PC-9 (cell line): ENCODE measurements at regions not wholly inside any gene's neighbourhood (a gene's known extent, or its start where the extent isn't known, plus 50 kb on each side); places are given as distances from the start of the nearest gene placed in this dataset.

Source experiments
- BruUV-seq: library from RNA; stranded (reverse); fragments of 400-500 nt; replicated peaks from 2 replicates; lab custom pipeline; 2021; lab: Mats Ljungman, UMichigan
- CTCF ChIA-PET: fragments of 300-600 bp; sonication (Branson Sonifier 250); formaldehyde crosslinking; loops from one replicate; lab custom pipeline; 2022; ENCODE audit warnings: antibody characterized with exemption; lab: Charles Lee
- POLR2A ChIA-PET: fragments of 300-600 bp; sonication (Branson Sonifier 250); formaldehyde crosslinking; loops from one replicate; lab custom pipeline; 2022; ENCODE audit warnings: antibody characterized with exemption; ENCODE audit not compliant: unreplicated experiment; lab: Charles Lee
- DNase-seq, 2 experiments: peaks; one replicate each; pipeline versions ENCODE4 v3.0.0 to v3.0.0-alpha.2; 2015 to 2022; ENCODE audit warnings: mixed read lengths in 1 of 2
- H2AFZ ChIP-seq: fragments of 200-600 bp; sonication (generic); 2 replicates; pipeline ENCODE4 v1.8.1; 2017; ENCODE audit warnings: antibody characterized with exemption
- H3F3A ChIP-seq: fragments of 200-600 bp; sonication (generic); 2 replicates; pipeline ENCODE4 v1.8.1; 2017; ENCODE audit warnings: antibody characterized with exemption, mild to moderate bottlenecking, low read depth; ENCODE audit not compliant: insufficient read depth
- H3K27ac ChIP-seq: fragments of 200-600 bp; sonication (generic); 2 replicates; pipeline ENCODE4 v1.6.1; 2016; ENCODE audit warnings: mixed run types
- H3K27me3 ChIP-seq: fragments of 200-600 bp; sonication (generic); 2 replicates; pipeline ENCODE4 v1.6.1; 2016; ENCODE audit warnings: low read depth, mixed run types; ENCODE audit not compliant: insufficient read depth
- H3K36me3 ChIP-seq: fragments of 200-600 bp; sonication (generic); 2 replicates; pipeline ENCODE4 v1.6.1; 2016; ENCODE audit warnings: low read depth, mixed run types
- H3K4me1 ChIP-seq: fragments of 200-600 bp; sonication (generic); replicated peaks from 2 replicates; pipeline ENCODE4 v1.6.1; 2016; ENCODE audit warnings: mixed run types; ENCODE audit not compliant: insufficient read depth
- H3K4me2 ChIP-seq: fragments of 200-600 bp; sonication (generic); 2 replicates; pipeline ENCODE4 v1.6.1; 2017; ENCODE audit warnings: mixed run types
- H3K4me3 ChIP-seq: fragments of 200-600 bp; sonication (generic); 2 replicates; pipeline ENCODE4 v1.6.1; 2016; ENCODE audit warnings: mixed run types
- H3K79me2 ChIP-seq: fragments of 200-600 bp; sonication (generic); 2 replicates; pipeline ENCODE4 v1.6.1; 2017; ENCODE audit warnings: low read depth, mixed run types
- H3K9me2 ChIP-seq: fragments of 200-600 bp; sonication (generic); 2 replicates; pipeline ENCODE4 v1.8.1; 2017; ENCODE audit warnings: mild to moderate bottlenecking; ENCODE audit not compliant: insufficient read depth
- H3K9me3 ChIP-seq: fragments of 200-600 bp; sonication (generic); 2 replicates; pipeline ENCODE4 v1.8.1; 2016; ENCODE audit warnings: low read depth; ENCODE audit not compliant: insufficient read depth
- H4K20me1 ChIP-seq: fragments of 200-600 bp; sonication (generic); 2 replicates; pipeline ENCODE4 v1.8.1; 2017; ENCODE audit not compliant: insufficient read depth
- CTCF ChIP-seq: fragments of 200-600 bp; sonication (generic); conservative IDR thresholded peaks from 2 replicates; pipeline ENCODE4 v1.6.1; 2017; ENCODE audit warnings: mixed run types, antibody characterized with exemption, mild to moderate bottlenecking, moderate library complexity
- EZH2 ChIP-seq: fragments of 200-600 bp; sonication (generic); IDR thresholded peaks from 2 replicates; pipeline ENCODE4 v1.8.0; 2017; ENCODE audit warnings: antibody characterized with exemption, low read depth
- intact Hi-C: fragments of 100-400 bp; cut with micrococcal nuclease; formaldehyde crosslinking; loops from one replicate; pipeline ENCODE4 v1.10.0; 2022; ENCODE audit not compliant: unreplicated experiment

- H3K4me1 ChIP-seq, result no peaks in the 10 kb centered on the region
- no TSS peak for BruUV-seq
- no peak overlapping the region for H3K4me2 ChIP-seq
- H3K79me2 ChIP-seq, result no peaks in the 10 kb centered on the region
- no peak overlapping the region for H3K4me3 ChIP-seq
- H4K20me1 ChIP-seq, result no peaks in the 10 kb centered on the region
- no peaks in the 10 kb centered on the region for H3K9me3 ChIP-seq
- no peaks in the 10 kb centered on the region for H3K9me2 ChIP-seq
- no peak for DNase-seq
- intact Hi-C loops, result no loop called here
- ChIA-PET CTCF (no interaction called here), POLR2A (no interaction called here)
- no peak overlapping the region for H2AFZ ChIP-seq
- no peak overlapping the region for H3K27ac ChIP-seq
- H3F3A ChIP-seq, result no peaks in the 10 kb centered on the region
- H3K36me3 ChIP-seq, result no peaks in the 10 kb centered on the region
- TF ChIP-seq CTCF, result no peak
- TF ChIP-seq EZH2, result no peak
- peaks cover 68% of the 10 kb centered on the region for H3K27me3 ChIP-seq
These were observed 155.3 kb downstream of the DDX1 start for GRCh38 chr2:15746703-15747550.

GRCh38 chr2:15747603-15748471 is 156.2 kb downstream of the DDX1 start:
- Histone ChIP-seq H3K4me1 (no peaks in the 10 kb centered on the region), H4K20me1 (no peaks in the 10 kb centered on the region), H2AFZ (no peak overlapping the region), H3K4me3 (no peak overlapping the region), H3K27ac (no peak overlapping the region), H3K9me2 (no peaks in the 10 kb centered on the region), H3K79me2 (no peaks in the 10 kb centered on the region), H3K9me3 (no peaks in the 10 kb centered on the region), H3K27me3 (peaks cover 77% of the 10 kb centered on the region), H3K4me2 (no peak overlapping the region), H3K36me3 (no peaks in the 10 kb centered on the region), H3F3A (no peaks in the 10 kb centered on the region)
- ChIA-PET POLR2A (no interaction called here), CTCF (no interaction called here)
- no peak for TF ChIP-seq CTCF
- no peak for TF ChIP-seq EZH2
- no TSS peak for BruUV-seq
- no peak for DNase-seq
- intact Hi-C loops, result no loop called here

- Histone ChIP-seq H3K27ac (no peak overlapping the region), H3K79me2 (no peaks in the 10 kb centered on the region), H3K4me2 (no peak overlapping the region), H3K4me3 (no peak overlapping the region), H3K9me3 (no peaks in the 10 kb centered on the region), H4K20me1 (no peaks in the 10 kb centered on the region), H3K9me2 (no peaks in the 10 kb centered on the region), H3K4me1 (no peaks in the 10 kb centered on the region), H3K27me3 (peaks cover 87% of the 10 kb centered on the region), H3F3A (no peaks in the 10 kb centered on the region), H2AFZ (no peak overlapping the region), H3K36me3 (no peaks in the 10 kb centered on the region)
- intact Hi-C loops, result no loop called here
- TF ChIP-seq EZH2, result no peak
- peak; percentile 49; the same call in 1 of the 2 replicates for TF ChIP-seq CTCF
- no peak for DNase-seq
- BruUV-seq, result no TSS peak
- CTCF ChIA-PET, result no interaction called here
- POLR2A ChIA-PET, result no interaction called here
These were observed 157.2 kb downstream of the DDX1 start for GRCh38 chr2:15748736-15749323.
